Hepatic stellate cell (primary cell): ENCODE measurements at regions not wholly inside any gene's neighbourhood (a gene's known extent, or its start where the extent isn't known, plus 50 kb on each side); places are given as distances from the start of the nearest gene placed in this dataset.

Experiments
- DNase-seq: peaks from one replicate; pipeline ENCODE4 v3.0.0; 2011; ENCODE audit warnings: low spot score

DNA sequence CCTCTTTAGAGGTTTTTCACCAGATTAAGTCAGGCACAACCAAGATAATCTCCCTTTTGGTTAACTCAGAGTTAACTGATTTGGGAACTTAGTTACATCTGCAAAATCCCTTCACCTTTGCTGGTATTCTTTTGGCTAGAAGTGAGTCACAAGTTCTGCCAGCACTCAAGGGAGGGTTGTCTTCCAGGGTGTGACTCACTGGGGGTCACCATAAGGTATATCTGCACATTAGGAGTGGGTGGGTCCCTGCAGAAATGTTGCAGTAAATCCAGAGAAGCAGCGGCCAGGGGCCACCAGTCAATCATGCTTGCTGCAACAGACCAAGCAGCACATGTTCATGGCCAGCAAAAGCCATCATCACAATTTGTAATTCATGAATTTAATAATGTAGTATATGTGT is 59.8 kb upstream of the MAML3 start:
- DNase-seq, result no peak

GRCh38 chr4:140213116-140213515 is 59.1 kb upstream of the MAML3 start:
- DNase-seq, result no peak

GRCh38 chr4:140212646-140213045 is 58.7 kb upstream of the MAML3 start:
- DNase-seq, result no peak

- DNase-seq, result no peak
Observed at GRCh38 chr4:140212194-140212593, 58.2 kb upstream of the MAML3 start.

- no peak for DNase-seq
Observed at GRCh38 chr4:140211693-140212092, 57.7 kb upstream of the MAML3 start.

GRCh38 chr4:140211161-140211560 is 57.2 kb upstream of the MAML3 start:
- no peak for DNase-seq

DNA sequence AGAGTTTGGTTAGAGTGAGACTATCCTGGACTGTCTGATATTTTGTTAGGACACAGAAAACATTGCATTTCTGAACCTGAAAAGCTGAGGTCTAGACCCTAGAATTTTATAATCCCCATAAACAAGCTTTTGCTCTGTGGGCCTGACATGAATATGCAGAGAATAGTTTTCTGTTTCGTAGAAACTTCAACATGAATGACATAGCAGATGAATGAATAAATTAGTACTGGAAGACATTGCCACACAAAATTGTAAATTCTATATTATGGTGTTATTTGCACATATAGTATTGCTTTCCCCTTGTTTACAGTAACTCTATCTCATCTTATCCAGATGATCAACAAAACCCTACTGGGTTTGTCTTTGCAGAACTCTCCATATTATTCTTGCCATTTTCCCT is 54.9 kb upstream of the MAML3 start:
- DNase-seq, result no peak
